ENCODE measurements at regions not wholly inside any gene's neighbourhood (a gene's known extent, or its start where the extent isn't known, plus 50 kb on each side); places are given as distances from the start of the nearest gene placed in this dataset.

DNA sequence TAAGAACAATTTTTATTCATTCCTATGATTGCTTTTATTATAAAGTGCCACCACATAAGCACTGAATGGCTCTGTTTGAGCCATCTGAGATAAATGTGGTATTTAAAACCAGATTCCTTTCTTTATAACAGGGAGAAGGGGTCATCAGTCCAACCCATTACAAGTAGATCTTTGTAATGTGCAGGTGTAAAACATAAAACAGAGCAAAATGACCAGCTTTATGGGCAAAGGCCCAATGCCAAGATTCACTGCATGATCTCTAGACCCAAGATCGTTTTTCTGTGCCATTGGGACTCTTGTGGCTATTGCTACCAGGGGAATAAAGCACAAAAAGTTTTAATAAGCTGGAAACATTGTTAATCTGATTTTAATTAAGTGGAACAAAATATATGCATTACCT is 469.9 kb downstream of the PRR16 start:
- no peaks in the 10 kb centered on the region for H3K27me3 ChIP-seq (ENCODE audit: control insufficient read depth in 1 of 2, insufficient read depth in 2 of 2, low read length in 2 of 2)
- WGBS (ENCODE audit: low lambda C conversion rate) = 0% methylated on average over 1 of the region's 1 CpG
- DNase-seq (ENCODE audit: low spot score) (no peak), ATAC-seq (no peak), FAIRE-seq (no peak)
- no peaks in the 10 kb centered on the region for H3K4me1 ChIP-seq (ENCODE audit: insufficient read depth, low read length)
- H3K4me3 ChIP-seq (replicated peaks in 1 of 3; ENCODE audit: insufficient read depth in 1 of 3, low read depth in 2 of 3, low read length in 3 of 3) = no peak overlapping the region
- H3K79me2 ChIP-seq (ENCODE audit: insufficient read depth, low read length) = no peaks in the 10 kb centered on the region
- no TSS peak for BruUV-seq (replicated peaks)
- no peak overlapping the region for H3K9ac ChIP-seq (ENCODE audit: insufficient read depth, low read depth, low read length)
- CTCF ChIA-PET (ENCODE audit: low intra/inter-chr PET ratio, low total read pairs) = no interaction called here
- H2AFZ ChIP-seq (ENCODE audit: low read length) = no peak overlapping the region
- H3K9me3 ChIP-seq (ENCODE audit: low read length) = no peaks in the 10 kb centered on the region
- no peaks in the 10 kb centered on the region for H3K36me3 ChIP-seq (replicated peaks in 1 of 2; ENCODE audit: control insufficient read depth in 1 of 2, insufficient read depth in 2 of 2, low read length in 2 of 2)
- POLR2A ChIA-PET = no interaction called here
- H4K20me1 ChIP-seq (ENCODE audit: insufficient read depth, low read length) = no peaks in the 10 kb centered on the region
- H3K4me2 ChIP-seq (ENCODE audit: low read depth, low read length) = no peak overlapping the region
- no peak overlapping the region for H3K27ac ChIP-seq (ENCODE audit: extremely low read length, insufficient read depth, low read length)
- in situ Hi-C loops (cut with HindIII; ENCODE audit: extremely low pct_ligation_motif_present, low pct_unique_long_range_greater_than_20kb) (no loop called here), intact Hi-C loops (cut with micrococcal nuclease; ENCODE audit: unreplicated experiment) (no loop called here)
- TF ChIP-seq ZNF720 (CRISPR knock-in tag; IDR thresholded peaks at IDR 0.05) (no peak), NR2C2 (CRISPR knock-in tag; IDR thresholded peaks at IDR 0.05; ENCODE audit: borderline replicate concordance) (no peak), SIX1 (CRISPR knock-in tag; IDR thresholded peaks at IDR 0.05; ENCODE audit: borderline replicate concordance) (no peak), KLF16 (CRISPR knock-in tag; IDR thresholded peaks at IDR 0.05) (no peak), CEBPG (CRISPR knock-in tag; IDR thresholded peaks at IDR 0.05) (no peak), SOX5 (CRISPR knock-in tag; IDR thresholded peaks at IDR 0.05; ENCODE audit: borderline replicate concordance) (no peak), ZNF619 (CRISPR knock-in tag; IDR thresholded peaks at IDR 0.05) (no peak), ZNF788 (CRISPR knock-in tag; IDR thresholded peaks at IDR 0.05; ENCODE audit: borderline replicate concordance) (no peak)
- TF ChIP-seq, protein P1, sequence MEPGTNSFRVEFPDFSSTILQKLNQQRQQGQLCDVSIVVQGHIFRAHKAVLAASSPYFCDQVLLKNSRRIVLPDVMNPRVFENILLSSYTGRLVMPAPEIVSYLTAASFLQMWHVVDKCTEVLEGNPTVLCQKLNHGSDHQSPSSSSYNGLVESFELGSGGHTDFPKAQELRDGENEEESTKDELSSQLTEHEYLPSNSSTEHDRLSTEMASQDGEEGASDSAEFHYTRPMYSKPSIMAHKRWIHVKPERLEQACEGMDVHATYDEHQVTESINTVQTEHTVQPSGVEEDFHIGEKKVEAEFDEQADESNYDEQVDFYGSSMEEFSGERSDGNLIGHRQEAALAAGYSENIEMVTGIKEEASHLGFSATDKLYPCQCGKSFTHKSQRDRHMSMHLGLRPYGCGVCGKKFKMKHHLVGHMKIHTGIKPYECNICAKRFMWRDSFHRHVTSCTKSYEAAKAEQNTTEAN (CRISPR knock-in tag; conservative IDR thresholded peaks at IDR 0.05) = no peak

DNA sequence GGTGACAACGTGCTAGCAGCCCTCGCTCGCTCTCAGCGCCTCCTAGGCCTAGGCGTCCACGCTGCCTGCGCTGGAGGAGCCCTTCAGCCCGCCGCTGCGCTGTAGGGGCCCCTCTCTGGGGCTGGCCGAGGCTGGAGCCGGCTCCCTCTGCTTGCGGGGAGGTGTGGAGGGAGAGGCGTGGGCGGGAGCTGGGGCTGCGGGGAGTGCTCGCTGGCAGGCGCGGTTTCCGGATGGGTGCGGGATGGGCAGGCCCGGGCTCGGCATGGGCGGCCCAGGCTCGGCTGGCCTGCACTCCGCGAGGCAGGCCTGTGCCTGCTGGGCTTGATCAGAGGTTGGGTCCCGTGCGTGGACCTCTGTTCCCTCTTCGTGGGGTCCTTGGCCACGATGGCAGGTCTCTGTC is 472.6 kb downstream of the PRR16 start:
- no peak for FAIRE-seq
- POLR2A ChIA-PET = no interaction called here
- Histone ChIP-seq H3K79me2 (ENCODE audit: insufficient read depth, low read length) (no peaks in the 10 kb centered on the region), H3K4me2 (ENCODE audit: low read depth, low read length) (no peak overlapping the region), H3K4me3 (replicated peaks in 1 of 3; ENCODE audit: insufficient read depth in 1 of 3, low read depth in 2 of 3, low read length in 3 of 3) (no peak overlapping the region), H3K9me3 (ENCODE audit: low read length) (no peaks in the 10 kb centered on the region), H3K9ac (ENCODE audit: insufficient read depth, low read depth, low read length) (no peak overlapping the region), H4K20me1 (ENCODE audit: insufficient read depth, low read length) (no peaks in the 10 kb centered on the region), H2AFZ (ENCODE audit: low read length) (no peak overlapping the region), H3K4me1 (ENCODE audit: insufficient read depth, low read length) (no peaks in the 10 kb centered on the region), H3K27me3 (ENCODE audit: control insufficient read depth in 1 of 2, insufficient read depth in 2 of 2, low read length in 2 of 2) (no peaks in the 10 kb centered on the region), H3K27ac (ENCODE audit: extremely low read length, insufficient read depth, low read length) (no peak overlapping the region), H3K36me3 (replicated peaks in 1 of 2; ENCODE audit: control insufficient read depth in 1 of 2, insufficient read depth in 2 of 2, low read length in 2 of 2) (no peaks in the 10 kb centered on the region)
- intact Hi-C loops (cut with micrococcal nuclease; ENCODE audit: unreplicated experiment) = no loop called here
- in situ Hi-C loops (cut with HindIII; ENCODE audit: extremely low pct_ligation_motif_present, low pct_unique_long_range_greater_than_20kb) = no loop called here
- 45% methylated on average over 11 of the region's 31 CpGs for WGBS (ENCODE audit: low lambda C conversion rate)
- no peak for DNase-seq (ENCODE audit: low spot score)
- CTCF ChIA-PET (ENCODE audit: low intra/inter-chr PET ratio, low total read pairs) = no interaction called here
- no peak for ATAC-seq
- BruUV-seq (replicated peaks) = no TSS peak
- TF ChIP-seq CC2D1A (CRISPR knock-in tag; IDR thresholded peaks at IDR 0.05) = no peak
- no peak for TF ChIP-seq SPEN (CRISPR knock-in tag; IDR thresholded peaks at IDR 0.05; ENCODE audit: low read depth)
- TF ChIP-seq, protein P2, sequence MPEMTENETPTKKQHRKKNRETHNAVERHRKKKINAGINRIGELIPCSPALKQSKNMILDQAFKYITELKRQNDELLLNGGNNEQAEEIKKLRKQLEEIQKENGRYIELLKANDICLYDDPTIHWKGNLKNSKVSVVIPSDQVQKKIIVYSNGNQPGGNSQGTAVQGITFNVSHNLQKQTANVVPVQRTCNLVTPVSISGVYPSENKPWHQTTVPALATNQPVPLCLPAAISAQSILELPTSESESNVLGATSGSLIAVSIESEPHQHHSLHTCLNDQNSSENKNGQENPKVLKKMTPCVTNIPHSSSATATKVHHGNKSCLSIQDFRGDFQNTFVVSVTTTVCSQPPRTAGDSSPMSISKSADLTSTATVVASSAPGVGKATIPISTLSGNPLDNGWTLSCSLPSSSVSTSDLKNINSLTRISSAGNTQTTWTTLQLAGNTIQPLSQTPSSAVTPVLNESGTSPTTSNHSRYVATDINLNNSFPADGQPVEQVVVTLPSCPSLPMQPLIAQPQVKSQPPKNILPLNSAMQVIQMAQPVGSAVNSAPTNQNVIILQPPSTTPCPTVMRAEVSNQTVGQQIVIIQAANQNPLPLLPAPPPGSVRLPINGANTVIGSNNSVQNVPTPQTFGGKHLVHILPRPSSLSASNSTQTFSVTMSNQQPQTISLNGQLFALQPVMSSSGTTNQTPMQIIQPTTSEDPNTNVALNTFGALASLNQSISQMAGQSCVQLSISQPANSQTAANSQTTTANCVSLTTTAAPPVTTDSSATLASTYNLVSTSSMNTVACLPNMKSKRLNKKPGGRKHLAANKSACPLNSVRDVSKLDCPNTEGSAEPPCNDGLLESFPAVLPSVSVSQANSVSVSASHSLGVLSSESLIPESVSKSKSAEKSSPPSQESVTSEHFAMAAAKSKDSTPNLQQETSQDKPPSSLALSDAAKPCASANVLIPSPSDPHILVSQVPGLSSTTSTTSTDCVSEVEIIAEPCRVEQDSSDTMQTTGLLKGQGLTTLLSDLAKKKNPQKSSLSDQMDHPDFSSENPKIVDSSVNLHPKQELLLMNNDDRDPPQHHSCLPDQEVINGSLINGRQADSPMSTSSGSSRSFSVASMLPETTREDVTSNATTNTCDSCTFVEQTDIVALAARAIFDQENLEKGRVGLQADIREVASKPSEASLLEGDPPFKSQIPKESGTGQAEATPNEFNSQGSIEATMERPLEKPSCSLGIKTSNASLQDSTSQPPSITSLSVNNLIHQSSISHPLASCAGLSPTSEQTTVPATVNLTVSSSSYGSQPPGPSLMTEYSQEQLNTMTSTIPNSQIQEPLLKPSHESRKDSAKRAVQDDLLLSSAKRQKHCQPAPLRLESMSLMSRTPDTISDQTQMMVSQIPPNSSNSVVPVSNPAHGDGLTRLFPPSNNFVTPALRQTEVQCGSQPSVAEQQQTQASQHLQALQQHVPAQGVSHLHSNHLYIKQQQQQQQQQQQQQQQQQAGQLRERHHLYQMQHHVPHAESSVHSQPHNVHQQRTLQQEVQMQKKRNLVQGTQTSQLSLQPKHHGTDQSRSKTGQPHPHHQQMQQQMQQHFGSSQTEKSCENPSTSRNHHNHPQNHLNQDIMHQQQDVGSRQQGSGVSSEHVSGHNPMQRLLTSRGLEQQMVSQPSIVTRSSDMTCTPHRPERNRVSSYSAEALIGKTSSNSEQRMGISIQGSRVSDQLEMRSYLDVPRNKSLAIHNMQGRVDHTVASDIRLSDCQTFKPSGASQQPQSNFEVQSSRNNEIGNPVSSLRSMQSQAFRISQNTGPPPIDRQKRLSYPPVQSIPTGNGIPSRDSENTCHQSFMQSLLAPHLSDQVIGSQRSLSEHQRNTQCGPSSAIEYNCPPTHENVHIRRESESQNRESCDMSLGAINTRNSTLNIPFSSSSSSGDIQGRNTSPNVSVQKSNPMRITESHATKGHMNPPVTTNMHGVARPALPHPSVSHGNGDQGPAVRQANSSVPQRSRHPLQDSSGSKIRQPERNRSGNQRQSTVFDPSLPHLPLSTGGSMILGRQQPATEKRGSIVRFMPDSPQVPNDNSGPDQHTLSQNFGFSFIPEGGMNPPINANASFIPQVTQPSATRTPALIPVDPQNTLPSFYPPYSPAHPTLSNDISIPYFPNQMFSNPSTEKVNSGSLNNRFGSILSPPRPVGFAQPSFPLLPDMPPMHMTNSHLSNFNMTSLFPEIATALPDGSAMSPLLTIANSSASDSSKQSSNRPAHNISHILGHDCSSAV (CRISPR knock-in tag; IDR thresholded peaks at IDR 0.05; ENCODE audit: borderline replicate concordance) = no peak
